Upper lobe of left lung (tissue), 6 donors: ENCODE measurements at regions not wholly inside any gene's neighbourhood (a gene's known extent, or its start where the extent isn't known, plus 50 kb on each side); places are given as distances from the start of the nearest gene placed in this dataset.

ENCODE experiments used
- ATAC-seq, 2 donors: fragments of 200-7000 bp; cut with Tn5 transposase; one replicate each; pipeline ENCODE4 v1.9.1; 2022; ENCODE audit warnings: mild to moderate bottlenecking in 2 of 2, moderate library complexity in 2 of 2; ENCODE audit not compliant: low FRiP score in 2 of 2
- DNase-seq, 2 donors: peaks; one replicate each; pipeline ENCODE4 v3.0.0-alpha.2; 2019 to 2020
- H3K27ac ChIP-seq, 4 donors: fragments of 200-600 bp; sonication (generic); one replicate each; pipeline ENCODE4 v1.5.1; 2016 to 2019
- H3K27me3 ChIP-seq, 4 donors: fragments of 200-600 bp; sonication (generic); one replicate each; pipeline ENCODE4 v1.5.1; 2017 to 2019
- H3K36me3 ChIP-seq, 4 donors: fragments of 200-600 bp; sonication (generic); one replicate each; pipeline ENCODE4 v1.5.1; 2016 to 2019
- H3K4me1 ChIP-seq, 4 donors: fragments of 200-600 bp; sonication (generic); one replicate each; pipeline ENCODE4 v1.5.1; 2018 to 2019
- H3K4me3 ChIP-seq, 4 donors: fragments of 200-600 bp; sonication (generic); one replicate each; pipeline ENCODE4 v1.5.1; 2017 to 2019; ENCODE audit warnings: mild to moderate bottlenecking in 2 of 4, moderate library complexity in 1 of 4
- H3K9me3 ChIP-seq, 4 donors: fragments of 200-600 bp; sonication (generic); one replicate each; pipeline ENCODE4 v1.5.1; 2018 to 2019
- CTCF ChIP-seq, 6 experiments: fragments of 450-650 bp in 4 of 6; fragments of 200-600 bp in 2 of 6; sonication (generic) in 2 of 6; IDR thresholded peaks; one replicate each; pipeline ENCODE4 v1.5.1; 2016 to 2019; ENCODE audit warnings: antibody characterized with exemption in 6 of 6
- EP300 ChIP-seq, 4 donors: sonication (generic); formaldehyde crosslinking; IDR thresholded peaks; one replicate each; pipeline ENCODE4 v1.5.1; 2017; ENCODE audit warnings: antibody characterized with exemption in 4 of 4, control low read depth in 2 of 4
- POLR2A ChIP-seq, 4 donors: fragments of 450-650 bp; IDR thresholded peaks; one replicate each; pipeline ENCODE4 v1.5.1; 2016 to 2017; ENCODE audit warnings: antibody characterized with exemption in 4 of 4, mild to moderate bottlenecking in 2 of 4
- POLR2AphosphoS5 ChIP-seq, 2 donors: sonication (generic); formaldehyde crosslinking; IDR thresholded peaks; one replicate each; pipeline ENCODE4 v1.5.1; 2017; ENCODE audit warnings: antibody characterized with exemption in 2 of 2
- WGBS, 2 donors: methylation state at CpG; one replicate each; pipeline ENCODE4 v1.1.5; 2017 to 2018; 5-methylcytosine and 5-hydroxymethylcytosine counted together
- donor health status: DM: no; HTN: no; CAD: no; lungs with moderate emphysema.
- donor health status: DM: no; HTN: yes; CAD: no; lungs with severe emphysema.

GRCh38 chr3:134090031-134090430 lies 60.3 kb upstream of the SLCO2A1 start:
- DNase-seq (no peak), ATAC-seq (no peak)
- Histone ChIP-seq H3K27me3 (no peaks in the 10 kb centered on the region), H3K4me1 (peaks cover 0 to 3% (median 0%) of the 10 kb centered on the region in 4 donors), H3K27ac (peak overlapping the region in 1 of 4 donors; percentile 0), H3K36me3 (no peaks in the 10 kb centered on the region), H3K4me3 (no peak overlapping the region), H3K9me3 (no peaks in the 10 kb centered on the region)
- WGBS, 2 donors, result 46 to 72% methylated on average over 2 of the region's 2 CpGs
- no peak for TF ChIP-seq EP300 (IDR thresholded peaks at IDR 0.05)
- no peak for TF ChIP-seq POLR2AphosphoS5 (IDR thresholded peaks at IDR 0.05)
- no peak for TF ChIP-seq CTCF (IDR thresholded peaks at IDR 0.05)
- no peak for TF ChIP-seq POLR2A (IDR thresholded peaks at IDR 0.05)

- TF ChIP-seq EP300 (IDR thresholded peaks at IDR 0.05) (no peak), POLR2AphosphoS5 (IDR thresholded peaks at IDR 0.05) (no peak), CTCF (IDR thresholded peaks at IDR 0.05) (no peak), POLR2A (IDR thresholded peaks at IDR 0.05) (no peak)
- Histone ChIP-seq H3K4me3 (no peak overlapping the region), H3K36me3 (no peaks in the 10 kb centered on the region), H3K9me3 (no peaks in the 10 kb centered on the region), H3K27ac (no peak overlapping the region), H3K27me3 (no peaks in the 10 kb centered on the region), H3K4me1 (peaks cover 0 to 3% (median 0%) of the 10 kb centered on the region in 4 donors)
- WGBS, 2 donors, result 79 to 91% methylated on average over 8 to 10 of the region's 10 CpGs
- no peak for ATAC-seq
- DNase-seq, result no peak
These were observed 57.6 kb upstream of the SLCO2A1 start for GRCh38 chr3:134087060-134087974.

GRCh38 chr3:134086616-134087015 lies 56.9 kb upstream of the SLCO2A1 start:
- ATAC-seq, result no peak
- no peak overlapping the region for H3K4me3 ChIP-seq
- DNase-seq, result no peak
- TF ChIP-seq CTCF (IDR thresholded peaks at IDR 0.05), result no peak
- no peak for TF ChIP-seq POLR2A (IDR thresholded peaks at IDR 0.05)
- TF ChIP-seq EP300 (IDR thresholded peaks at IDR 0.05), result no peak
- no peak for TF ChIP-seq POLR2AphosphoS5 (IDR thresholded peaks at IDR 0.05)
- H3K9me3 ChIP-seq, result no peaks in the 10 kb centered on the region
- 88 to 96% methylated on average over 3 to 6 of the region's 6 CpGs for WGBS, 2 donors
- H3K27me3 ChIP-seq, result no peaks in the 10 kb centered on the region
- H3K36me3 ChIP-seq, result no peaks in the 10 kb centered on the region
- H3K4me1 ChIP-seq, result no peaks in the 10 kb centered on the region
- H3K27ac ChIP-seq, result no peak overlapping the region

- Histone ChIP-seq H3K9me3 (peaks cover 0 to 9% (median 2%) of the 10 kb centered on the region in 4 donors), H3K36me3 (no peaks in the 10 kb centered on the region), H3K27ac (no peak overlapping the region), H3K27me3 (no peaks in the 10 kb centered on the region), H3K4me3 (no peak overlapping the region), H3K4me1 (no peaks in the 10 kb centered on the region)
- no peak for DNase-seq
- WGBS, 2 donors, result 94 to 97% methylated on average over 5 to 13 of the region's 13 CpGs
- ATAC-seq, result no peak
- TF ChIP-seq CTCF (IDR thresholded peaks at IDR 0.05), result no peak
- TF ChIP-seq POLR2AphosphoS5 (IDR thresholded peaks at IDR 0.05), result no peak
- TF ChIP-seq EP300 (IDR thresholded peaks at IDR 0.05), result no peak
- TF ChIP-seq POLR2A (IDR thresholded peaks at IDR 0.05), result no peak
These were observed 55.5 kb upstream of the SLCO2A1 start for GRCh38 chr3:134085034-134085775.
